AG10803 (cell line): ENCODE measurements at regions not wholly inside any gene's neighbourhood (a gene's known extent, or its start where the extent isn't known, plus 50 kb on each side); places are given as distances from the start of the nearest gene placed in this dataset.

Experiments used
- DNase-seq: peaks from one replicate; pipeline ENCODE4 v3.0.0; 2010; ENCODE audit warnings: low read depth
- H3K4me3 ChIP-seq: 2 replicates; pipeline ENCODE4 v1.5.1; 2011; ENCODE audit warnings: mild to moderate bottlenecking, low read length, control low read depth
- TF ChIP-seq, protein P1 (sequence below): conservative IDR thresholded peaks from 2 replicates; pipeline ENCODE4 v1.5.1; 2011; ENCODE audit warnings: mild to moderate bottlenecking, low read length, control low read depth, inconsistent platforms

- TF ChIP-seq, protein P1, sequence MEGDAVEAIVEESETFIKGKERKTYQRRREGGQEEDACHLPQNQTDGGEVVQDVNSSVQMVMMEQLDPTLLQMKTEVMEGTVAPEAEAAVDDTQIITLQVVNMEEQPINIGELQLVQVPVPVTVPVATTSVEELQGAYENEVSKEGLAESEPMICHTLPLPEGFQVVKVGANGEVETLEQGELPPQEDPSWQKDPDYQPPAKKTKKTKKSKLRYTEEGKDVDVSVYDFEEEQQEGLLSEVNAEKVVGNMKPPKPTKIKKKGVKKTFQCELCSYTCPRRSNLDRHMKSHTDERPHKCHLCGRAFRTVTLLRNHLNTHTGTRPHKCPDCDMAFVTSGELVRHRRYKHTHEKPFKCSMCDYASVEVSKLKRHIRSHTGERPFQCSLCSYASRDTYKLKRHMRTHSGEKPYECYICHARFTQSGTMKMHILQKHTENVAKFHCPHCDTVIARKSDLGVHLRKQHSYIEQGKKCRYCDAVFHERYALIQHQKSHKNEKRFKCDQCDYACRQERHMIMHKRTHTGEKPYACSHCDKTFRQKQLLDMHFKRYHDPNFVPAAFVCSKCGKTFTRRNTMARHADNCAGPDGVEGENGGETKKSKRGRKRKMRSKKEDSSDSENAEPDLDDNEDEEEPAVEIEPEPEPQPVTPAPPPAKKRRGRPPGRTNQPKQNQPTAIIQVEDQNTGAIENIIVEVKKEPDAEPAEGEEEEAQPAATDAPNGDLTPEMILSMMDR: no peak
- H3K4me3 ChIP-seq: no peak overlapping the region
- DNase-seq: no peak
These were observed 494.5 kb upstream of the MAP2 start for GRCh38 chr2:208929139-208929864.

DNA sequence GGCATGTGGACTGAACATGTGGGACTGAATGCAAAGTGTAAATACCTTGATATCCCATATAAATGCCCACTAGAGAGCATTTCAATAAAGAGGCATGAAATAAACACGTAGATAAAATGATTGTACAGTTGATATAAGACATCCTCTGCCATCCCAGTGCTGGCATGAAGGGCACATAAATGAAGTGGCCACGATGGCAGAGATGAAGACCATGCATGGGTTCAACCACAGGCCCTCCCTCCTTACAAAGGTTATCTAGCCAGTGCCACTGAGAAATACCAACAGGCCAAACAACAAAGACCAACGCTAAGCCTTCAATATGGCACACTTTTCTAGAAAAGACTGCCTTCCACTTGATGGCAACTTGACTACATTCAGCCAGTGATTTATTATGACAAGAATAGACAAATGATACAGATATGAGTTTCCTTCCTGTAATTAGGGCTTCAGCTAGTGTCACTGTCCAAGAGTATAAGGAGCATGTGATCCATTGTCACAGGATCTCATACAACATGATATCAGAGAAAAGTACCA, 493.9 kb upstream of the MAP2 start:
- TF ChIP-seq, protein P1: no peak
- no peak overlapping the region for H3K4me3 ChIP-seq
- no peak for DNase-seq

DNA sequence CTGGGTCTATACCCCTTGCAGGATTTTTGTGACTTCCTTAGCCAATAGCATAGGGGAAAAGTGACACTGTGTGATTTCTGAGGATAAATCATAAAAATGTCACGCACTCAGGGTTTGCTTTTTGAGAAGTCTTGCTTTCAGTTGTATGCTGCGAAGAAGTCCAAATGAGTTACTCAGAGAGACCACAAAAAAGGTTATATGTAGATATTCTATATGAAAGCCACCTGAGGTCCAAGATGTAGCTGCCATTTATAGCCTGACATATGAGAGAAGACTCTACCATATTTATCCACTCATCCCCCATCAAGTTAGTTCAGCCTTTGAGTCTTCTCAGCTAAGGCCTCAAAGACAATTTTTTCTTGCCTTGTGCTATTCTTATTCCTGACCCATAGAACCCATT, 488.3 kb upstream of the MAP2 start:
- DNase-seq: no peak
- TF ChIP-seq, protein P1: no peak
- no peak overlapping the region for H3K4me3 ChIP-seq

DNA sequence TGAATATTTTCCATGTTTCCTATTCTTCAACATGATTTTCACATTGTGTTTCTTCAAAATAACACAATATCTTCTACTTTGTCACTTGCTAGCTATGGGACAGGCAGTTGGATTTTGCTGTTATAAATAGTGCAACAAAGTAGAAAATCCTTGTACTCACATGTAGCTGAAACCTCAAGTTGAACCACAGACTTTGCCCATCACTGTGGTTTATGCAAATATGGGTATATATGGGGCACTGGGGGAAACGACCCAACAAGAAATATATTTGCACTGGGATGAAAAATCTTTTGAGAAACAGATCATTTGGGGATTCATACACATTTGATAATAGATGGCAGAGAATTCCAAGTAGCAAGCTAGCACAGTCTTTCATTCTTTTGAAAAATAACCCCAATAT, 486.3 kb upstream of the MAP2 start:
- TF ChIP-seq, protein P1: no peak
- no peak overlapping the region for H3K4me3 ChIP-seq
- no peak for DNase-seq

GRCh38 chr2:208939852-208940251, 484.0 kb upstream of the MAP2 start:
- DNase-seq: no peak
- TF ChIP-seq, protein P1: no peak
- no peak overlapping the region for H3K4me3 ChIP-seq

GRCh38 chr2:208945719-208946256, 478.1 kb upstream of the MAP2 start:
- TF ChIP-seq, protein P1: no peak
- DNase-seq: no peak
- no peak overlapping the region for H3K4me3 ChIP-seq

DNA sequence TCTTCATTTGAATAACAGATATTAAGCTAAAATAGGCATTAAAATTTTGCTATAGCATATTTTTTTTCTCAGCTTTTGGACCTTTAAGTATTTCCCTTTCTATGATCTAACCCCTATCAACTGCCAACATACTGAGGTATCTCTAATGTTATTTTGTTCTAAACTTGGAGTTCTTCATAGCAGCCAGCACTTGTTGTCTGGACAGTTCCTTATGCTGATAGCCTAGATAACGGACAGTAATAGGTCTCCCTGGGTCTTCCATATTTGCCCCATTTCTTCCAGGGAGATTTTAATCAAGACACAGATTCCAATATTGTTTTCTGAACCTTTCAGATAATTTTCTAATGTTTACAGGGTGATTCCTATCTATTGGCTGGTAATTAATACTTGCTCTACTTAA, 475.8 kb upstream of the MAP2 start:
- no peak for DNase-seq
- TF ChIP-seq, protein P1: no peak
- no peak overlapping the region for H3K4me3 ChIP-seq
